Ishikawa (cell line): ENCODE measurements at regions not wholly inside any gene's neighbourhood (a gene's known extent, or its start where the extent isn't known, plus 50 kb on each side); places are given as distances from the start of the nearest gene placed in this dataset.

Source experiments
- EGR1 ChIP-seq: IDR thresholded peaks from 2 replicates; pipeline ENCODE4 v1.6.1; 2012
- EP300 ChIP-seq: IDR thresholded peaks from 2 replicates; pipeline ENCODE4 v1.6.1; 2012; ENCODE audit warnings: borderline replicate concordance
- FOXM1 ChIP-seq: IDR thresholded peaks from 2 replicates; pipeline ENCODE4 v1.6.1; 2012; ENCODE audit warnings: low read depth, borderline replicate concordance
- RAD21 ChIP-seq: IDR thresholded peaks from 2 replicates; pipeline ENCODE4 v1.6.1; 2012; ENCODE audit warnings: low read depth
- YY1 ChIP-seq: IDR thresholded peaks from 2 replicates; pipeline ENCODE4 v1.6.1; 2012; ENCODE audit warnings: low read depth
- TF ChIP-seq, protein P1 (sequence below): IDR thresholded peaks from 2 replicates; pipeline ENCODE4 v1.6.1; 2012; ENCODE audit warnings: low read depth, mild to moderate bottlenecking

DNA sequence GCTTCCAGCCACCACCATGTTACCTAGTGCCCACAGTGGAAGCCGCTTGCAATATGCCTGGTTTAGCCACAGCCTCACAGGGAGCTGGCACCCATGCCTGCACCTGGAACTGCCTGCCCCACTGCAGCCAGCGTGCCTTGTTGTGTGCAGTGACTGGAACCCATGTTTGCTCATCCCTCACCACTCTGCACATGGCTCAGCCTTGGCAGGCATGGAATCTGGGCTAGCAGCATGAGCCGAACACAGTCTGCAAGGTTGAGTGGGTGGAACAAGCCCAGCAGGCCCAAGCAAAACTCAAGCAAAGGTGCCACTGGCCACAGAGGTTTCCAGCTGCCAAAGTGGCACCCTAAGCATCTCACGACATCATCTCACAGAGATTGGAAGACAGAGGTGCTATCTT lies 269.5 kb downstream of the PCDH20 start:
- TF ChIP-seq, protein P1, sequence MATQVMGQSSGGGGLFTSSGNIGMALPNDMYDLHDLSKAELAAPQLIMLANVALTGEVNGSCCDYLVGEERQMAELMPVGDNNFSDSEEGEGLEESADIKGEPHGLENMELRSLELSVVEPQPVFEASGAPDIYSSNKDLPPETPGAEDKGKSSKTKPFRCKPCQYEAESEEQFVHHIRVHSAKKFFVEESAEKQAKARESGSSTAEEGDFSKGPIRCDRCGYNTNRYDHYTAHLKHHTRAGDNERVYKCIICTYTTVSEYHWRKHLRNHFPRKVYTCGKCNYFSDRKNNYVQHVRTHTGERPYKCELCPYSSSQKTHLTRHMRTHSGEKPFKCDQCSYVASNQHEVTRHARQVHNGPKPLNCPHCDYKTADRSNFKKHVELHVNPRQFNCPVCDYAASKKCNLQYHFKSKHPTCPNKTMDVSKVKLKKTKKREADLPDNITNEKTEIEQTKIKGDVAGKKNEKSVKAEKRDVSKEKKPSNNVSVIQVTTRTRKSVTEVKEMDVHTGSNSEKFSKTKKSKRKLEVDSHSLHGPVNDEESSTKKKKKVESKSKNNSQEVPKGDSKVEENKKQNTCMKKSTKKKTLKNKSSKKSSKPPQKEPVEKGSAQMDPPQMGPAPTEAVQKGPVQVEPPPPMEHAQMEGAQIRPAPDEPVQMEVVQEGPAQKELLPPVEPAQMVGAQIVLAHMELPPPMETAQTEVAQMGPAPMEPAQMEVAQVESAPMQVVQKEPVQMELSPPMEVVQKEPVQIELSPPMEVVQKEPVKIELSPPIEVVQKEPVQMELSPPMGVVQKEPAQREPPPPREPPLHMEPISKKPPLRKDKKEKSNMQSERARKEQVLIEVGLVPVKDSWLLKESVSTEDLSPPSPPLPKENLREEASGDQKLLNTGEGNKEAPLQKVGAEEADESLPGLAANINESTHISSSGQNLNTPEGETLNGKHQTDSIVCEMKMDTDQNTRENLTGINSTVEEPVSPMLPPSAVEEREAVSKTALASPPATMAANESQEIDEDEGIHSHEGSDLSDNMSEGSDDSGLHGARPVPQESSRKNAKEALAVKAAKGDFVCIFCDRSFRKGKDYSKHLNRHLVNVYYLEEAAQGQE = no peak
- no peak for TF ChIP-seq EP300
- no peak for TF ChIP-seq YY1
- no peak for TF ChIP-seq FOXM1
- TF ChIP-seq EGR1 = no peak
- TF ChIP-seq RAD21 = no peak
